ENCODE measurements at regions not wholly inside any gene's neighbourhood (a gene's known extent, or its start where the extent isn't known, plus 50 kb on each side); places are given as distances from the start of the nearest gene placed in this dataset.

- H3K4me1 Mint-ChIP-seq, result peaks cover 26 to 32% of the 10 kb centered on the region in 2 experiments
Observed at GRCh38 chr2:103785956-103786355, 1024.1 kb downstream of the TMEM182 start.

More at GRCh38 chr2:103785956-103786355, 1024.1 kb downstream of the TMEM182 start:
- H3K79me2 ChIP-seq (ENCODE audit: insufficient read depth, low read length), result no peaks in the 10 kb centered on the region
- H4K91ac ChIP-seq (ENCODE audit: insufficient read length, low read depth, low read length), result no peak overlapping the region
- no peak overlapping the region for H3K56ac ChIP-seq (ENCODE audit: insufficient read length, low read depth, low read length)
- H3K14ac ChIP-seq (ENCODE audit: insufficient read depth, low read length), result no peak overlapping the region
- no peak for DNase-seq
- no peak overlapping the region for H3K4ac ChIP-seq (ENCODE audit: low read depth, low read length)
- no peak overlapping the region for H4K8ac ChIP-seq (replicated peaks; ENCODE audit: insufficient read length, low read depth, low read length)
- no peak overlapping the region for H3K9ac ChIP-seq (ENCODE audit: extremely low read depth, insufficient read length, low read length)
- H2BK12ac ChIP-seq (ENCODE audit: insufficient read length, low read depth, low read length), result no peak overlapping the region
- no peak overlapping the region for H2BK5ac ChIP-seq (ENCODE audit: insufficient read length, low read length)
- H3K4me2 ChIP-seq (ENCODE audit: insufficient read depth, insufficient read length, low read length), result no peak overlapping the region
- H3K27ac ChIP-seq (ENCODE audit: insufficient read length, low read depth, low read length), result no peak overlapping the region
- H2BK15ac ChIP-seq (ENCODE audit: low read depth, low read length), result no peak overlapping the region
- peaks cover 4% of the 10 kb centered on the region; the same call in 1 of the 2 replicates for H3K27me3 ChIP-seq (ENCODE audit: insufficient read depth, low read length)
- H3T11ph ChIP-seq (ENCODE audit: low read length), result no peak overlapping the region
- H3K9me3 ChIP-seq (ENCODE audit: control insufficient read depth, low read depth, low read length), result no peaks in the 10 kb centered on the region
- Mint-ChIP-seq H3K27ac (no peak overlapping the region), H3K36me3 (ENCODE audit: insufficient read depth in 1 of 3, low read depth in 3 of 3) (no peaks in the 10 kb centered on the region), H3K9me3 (peaks cover 0 to 4% of the 10 kb centered on the region in 2 experiments; a peak in 3 of 5 replicates), H3K27me3 (ENCODE audit: low read depth) (peaks cover 74% of the 10 kb centered on the region), H3K4me3 (no peak overlapping the region)
- H2BK120ac ChIP-seq (ENCODE audit: low read depth, low read length, poor library complexity, severe bottlenecking), result no peak overlapping the region
- H3K4me1 ChIP-seq (ENCODE audit: insufficient read depth, low read length), result no peaks in the 10 kb centered on the region; the same call in 1 of the 2 replicates
- H2AFZ ChIP-seq (ENCODE audit: low read length), result no peak overlapping the region
- H3K79me1 ChIP-seq (ENCODE audit: insufficient read depth, low read depth, low read length, poor library complexity, severe bottlenecking), result no peaks in the 10 kb centered on the region
- no peak for TF ChIP-seq CTCF (conservative IDR thresholded peaks at IDR 0.05)
- no peaks in the 10 kb centered on the region for H4K20me1 ChIP-seq (ENCODE audit: control insufficient read depth, insufficient read depth, insufficient read length)
- no peak overlapping the region for H2BK20ac ChIP-seq (ENCODE audit: low read depth, low read length, poor library complexity, severe bottlenecking)
- H4K5ac ChIP-seq (ENCODE audit: insufficient read length, low read depth, low read length), result no peak overlapping the region
- H2AK5ac ChIP-seq (ENCODE audit: insufficient read length, low read length), result no peak overlapping the region
- no peak overlapping the region for H3K23ac ChIP-seq (ENCODE audit: insufficient read length, low read depth, low read length)
- H3K18ac ChIP-seq (ENCODE audit: insufficient read length, low read depth, low read length), result no peak overlapping the region
- no peaks in the 10 kb centered on the region for H3K23me2 ChIP-seq (ENCODE audit: insufficient read length, low read depth, low read length, poor library complexity, severe bottlenecking)

Data from H9 (cell line).